ELF-1 (cell line): ENCODE measurements at regions not wholly inside any gene's neighbourhood (a gene's known extent, or its start where the extent isn't known, plus 50 kb on each side); places are given as distances from the start of the nearest gene placed in this dataset.

Experiments used
- DNase-seq: peaks from one replicate; pipeline ENCODE4 v3.0.0-alpha.2; 2016; ENCODE audit warnings: low read depth, low spot score

- DNase-seq, result no peak
Measured at GRCh38 chr13:108435393-108436149, 166.1 kb downstream of the TNFSF13B start.

- no peak for DNase-seq
Measured at GRCh38 chr13:108437496-108437895, 168.0 kb downstream of the TNFSF13B start.

DNA sequence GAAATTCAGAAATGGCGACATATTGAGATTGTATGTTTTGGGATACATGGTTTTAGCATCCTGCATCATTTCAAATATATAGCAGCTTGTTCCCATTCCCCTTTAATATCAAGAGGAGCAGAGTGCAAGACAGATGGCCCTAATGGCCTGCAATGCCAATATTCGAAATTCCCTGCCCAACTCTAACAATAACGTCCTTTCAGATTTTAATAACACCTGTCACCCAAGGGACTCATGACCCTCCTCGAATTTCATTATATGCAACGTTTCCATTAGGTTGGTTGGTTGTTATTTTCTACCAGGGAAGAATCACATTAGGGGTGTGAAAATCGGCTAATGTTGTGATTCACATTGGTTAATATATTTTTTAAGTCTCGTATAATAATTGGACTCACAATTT, 170.0 kb downstream of the TNFSF13B start:
- DNase-seq, result no peak

DNA sequence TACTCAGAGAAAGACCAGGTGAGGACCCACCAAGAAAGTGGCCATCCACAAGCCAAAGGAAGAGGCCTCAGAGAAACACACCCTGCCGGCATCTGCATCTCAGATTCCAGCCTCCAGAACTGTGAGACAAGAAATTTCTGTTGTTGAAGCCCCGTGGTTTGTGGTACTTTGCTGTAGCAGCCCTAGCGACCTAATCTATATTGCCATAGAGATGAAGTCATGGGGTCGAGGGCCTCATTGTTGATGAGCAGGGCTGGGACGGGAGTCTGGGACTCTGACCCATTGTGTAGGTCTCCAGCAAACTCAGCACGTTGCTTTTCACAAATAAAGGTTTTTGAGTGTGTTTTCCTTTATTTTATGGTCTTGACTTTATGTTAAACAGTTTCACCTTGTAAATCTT, 174.9 kb downstream of the TNFSF13B start:
- no peak for DNase-seq

DNA sequence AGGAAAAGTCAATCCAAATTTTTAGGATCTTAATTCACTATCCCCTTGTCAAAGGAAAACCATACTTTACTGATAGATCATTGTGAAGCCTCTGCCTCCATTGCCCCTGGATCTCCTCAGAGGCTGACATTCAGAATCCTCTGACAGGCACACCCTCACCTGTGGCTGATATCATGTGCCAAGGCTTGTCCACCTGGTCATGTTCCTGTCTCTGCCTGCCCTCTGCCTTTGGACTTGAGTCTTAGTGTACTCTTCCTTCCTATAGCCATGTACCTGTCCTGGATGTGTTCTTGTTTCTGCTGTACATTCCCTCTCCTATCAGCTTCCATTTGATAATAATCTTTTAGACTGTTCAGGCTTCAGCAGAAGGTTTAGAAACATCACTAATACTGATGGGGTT, 179.4 kb downstream of the TNFSF13B start:
- no peak for DNase-seq

- no peak for DNase-seq
Measured at GRCh38 chr13:108451121-108451520, 178.3 kb upstream of the MYO16 start.

GRCh38 chr13:108455320-108455719, 174.1 kb upstream of the MYO16 start:
- no peak for DNase-seq

DNA sequence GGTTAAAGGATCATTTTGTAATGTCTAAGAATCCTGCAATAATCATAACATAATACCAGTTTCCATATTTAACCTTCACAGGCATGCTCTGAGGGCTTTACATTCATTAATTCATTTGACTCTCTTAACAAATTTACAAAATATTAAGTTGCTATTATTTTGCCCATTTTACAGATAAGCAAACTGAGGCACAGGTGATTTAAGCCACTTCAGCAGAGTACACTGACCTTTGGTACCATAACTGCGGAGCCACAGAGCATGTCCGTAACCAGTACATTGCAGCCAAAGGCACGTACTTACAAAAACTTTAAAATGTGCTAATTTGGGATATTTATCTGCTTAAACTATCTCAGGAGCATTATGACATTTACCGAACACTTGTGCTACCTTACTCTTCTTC, 169.4 kb upstream of the MYO16 start:
- no peak for DNase-seq

GRCh38 chr13:108460746-108461145, 168.7 kb upstream of the MYO16 start:
- no peak for DNase-seq

DNA sequence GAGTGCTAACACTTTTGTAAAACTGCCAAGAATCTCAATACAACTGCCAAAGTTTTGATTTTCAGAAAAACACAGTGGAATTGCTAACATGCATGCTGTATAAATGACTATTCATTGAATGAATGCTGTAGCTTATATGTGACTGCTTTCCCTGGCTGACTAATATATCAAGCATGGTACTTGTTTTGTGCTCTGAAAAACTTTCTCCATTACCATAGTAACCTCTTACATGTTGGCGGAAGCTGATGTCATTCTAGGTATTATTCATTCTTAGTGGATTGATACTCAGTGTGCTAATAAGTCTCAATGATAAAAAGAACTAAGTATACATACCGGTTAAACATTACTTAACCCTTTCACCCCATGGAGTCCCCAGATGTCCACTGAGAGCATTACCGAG, 166.1 kb upstream of the MYO16 start:
- DNase-seq, result no peak

DNA sequence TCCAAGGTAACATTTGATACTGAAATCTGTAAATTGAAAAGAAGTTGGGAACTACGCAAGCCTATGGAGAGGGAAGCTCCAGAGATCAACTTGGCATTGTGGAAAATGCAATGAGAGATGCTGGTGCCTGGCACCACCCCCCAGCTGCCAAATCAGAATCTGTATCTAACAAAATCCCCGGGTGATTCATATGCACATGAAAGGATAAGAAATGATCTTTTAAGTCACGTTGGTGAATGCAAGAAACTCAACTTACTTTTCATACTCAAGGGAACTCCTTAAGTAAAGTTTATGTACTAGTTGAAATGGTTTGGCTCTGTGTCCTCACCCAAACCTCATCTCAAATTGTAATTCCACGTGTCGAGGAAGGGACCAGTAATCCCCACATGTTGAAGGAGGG, 158.5 kb upstream of the MYO16 start:
- DNase-seq, result no peak

- no peak for DNase-seq
Measured at GRCh38 chr13:108475181-108475580, 154.2 kb upstream of the MYO16 start.

DNA sequence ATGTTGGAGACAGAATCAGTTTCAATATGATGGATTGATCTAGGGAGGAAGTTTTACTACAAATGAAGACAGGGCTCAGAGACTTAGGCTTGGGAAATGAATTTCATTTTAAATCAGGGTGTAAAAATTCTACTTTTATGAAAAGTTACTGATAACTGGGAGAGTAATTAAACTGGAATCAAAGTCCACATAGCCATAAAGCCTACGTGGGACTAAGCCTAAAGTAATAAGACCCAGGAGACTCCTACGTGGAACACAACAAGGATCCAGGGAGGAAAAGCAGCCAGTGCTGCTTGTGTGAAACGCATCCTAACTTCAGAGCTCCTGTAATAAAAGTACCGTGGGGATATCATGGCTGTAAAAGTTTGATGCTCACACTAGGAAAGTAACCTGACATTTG, 152.0 kb upstream of the MYO16 start:
- no peak for DNase-seq

- no peak for DNase-seq
Measured at GRCh38 chr13:108478179-108478578, 151.2 kb upstream of the MYO16 start.

DNA sequence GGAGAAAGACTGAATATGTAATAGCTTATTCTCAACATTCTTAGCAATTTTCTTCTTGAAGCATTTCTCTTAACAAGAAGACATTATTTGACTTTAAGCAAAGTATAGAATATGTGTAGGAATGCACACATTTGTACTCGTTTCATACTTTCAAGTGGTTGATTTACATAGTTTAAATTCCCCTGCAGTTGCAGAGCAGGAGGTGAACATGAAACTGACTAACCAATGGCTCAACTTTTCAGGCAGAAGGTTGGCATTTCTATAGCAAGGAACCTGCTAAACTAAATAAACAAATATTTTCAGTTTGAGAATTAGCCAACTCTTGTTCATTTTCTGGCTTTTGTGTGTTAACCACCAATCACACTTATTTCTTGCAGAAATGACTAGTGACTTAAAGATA, 145.4 kb upstream of the MYO16 start:
- no peak for DNase-seq

DNA sequence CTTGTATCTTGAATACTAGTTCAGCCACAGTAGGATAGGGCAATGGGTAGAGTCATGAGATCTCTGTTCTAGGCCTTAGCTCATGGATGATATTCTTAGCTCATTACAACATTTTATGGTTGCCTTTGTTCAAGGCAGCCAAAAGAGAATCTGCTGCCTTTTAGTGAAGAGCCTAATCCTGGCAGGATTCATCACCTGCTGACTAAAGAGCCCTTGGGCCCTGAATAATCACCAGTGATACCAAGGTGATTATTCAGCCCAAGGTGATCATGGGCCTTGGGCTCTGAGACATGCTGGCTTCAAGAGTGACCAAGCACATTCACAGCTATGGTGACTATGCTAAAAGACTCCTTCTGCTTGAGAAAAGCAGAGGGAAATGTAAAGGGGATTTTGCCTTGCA, 143.3 kb upstream of the MYO16 start:
- no peak for DNase-seq

GRCh38 chr13:108494991-108495645, 134.3 kb upstream of the MYO16 start:
- peak; percentile 13 for DNase-seq

- DNase-seq, result peak; percentile 16
Measured at GRCh38 chr13:108495646-108496361, 133.6 kb upstream of the MYO16 start.

DNA sequence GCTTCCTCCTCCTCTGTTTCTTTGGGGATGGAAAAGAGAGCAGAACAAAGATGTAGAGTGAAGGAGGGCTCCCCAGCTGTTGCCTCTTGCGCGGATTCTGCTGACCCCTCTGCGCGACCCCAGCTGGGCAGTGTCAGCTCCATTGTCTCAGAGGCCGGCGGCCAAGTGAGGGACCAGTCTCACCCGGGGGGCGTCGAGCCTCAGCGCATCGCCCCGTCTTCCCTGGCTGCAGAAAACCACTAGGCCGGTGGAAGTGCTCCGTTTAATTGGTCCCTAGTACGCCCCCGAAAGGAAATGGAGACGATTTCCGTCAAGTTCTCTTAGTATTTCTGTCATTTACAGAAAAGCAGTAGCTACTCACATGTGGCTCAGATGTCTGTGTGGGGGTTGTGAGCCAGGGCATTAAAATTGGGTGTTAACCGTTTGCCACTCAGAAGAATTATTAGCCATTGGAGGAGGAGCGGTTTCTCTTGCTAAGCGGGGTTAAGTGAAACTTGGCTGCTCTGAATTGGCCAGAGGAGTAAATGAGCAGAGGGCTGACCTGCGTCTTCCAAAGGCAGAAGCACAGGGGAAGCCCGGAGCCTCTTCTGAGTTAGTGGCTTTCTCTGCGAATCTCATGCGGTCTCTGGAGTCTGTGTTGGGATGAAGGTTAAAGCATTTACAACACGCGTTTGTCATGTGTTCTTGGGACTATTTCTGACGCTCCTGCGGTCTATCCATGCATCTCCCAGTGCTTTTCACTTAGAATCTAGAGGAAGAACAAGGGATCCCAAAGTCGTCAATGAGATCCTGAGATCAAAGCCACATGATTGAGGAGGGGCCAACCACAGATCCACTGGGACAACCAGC, 132.8 kb upstream of the MYO16 start:
- peak; percentile 15 for DNase-seq

GRCh38 chr13:108500711-108501110, 128.7 kb upstream of the MYO16 start:
- DNase-seq, result no peak

DNA sequence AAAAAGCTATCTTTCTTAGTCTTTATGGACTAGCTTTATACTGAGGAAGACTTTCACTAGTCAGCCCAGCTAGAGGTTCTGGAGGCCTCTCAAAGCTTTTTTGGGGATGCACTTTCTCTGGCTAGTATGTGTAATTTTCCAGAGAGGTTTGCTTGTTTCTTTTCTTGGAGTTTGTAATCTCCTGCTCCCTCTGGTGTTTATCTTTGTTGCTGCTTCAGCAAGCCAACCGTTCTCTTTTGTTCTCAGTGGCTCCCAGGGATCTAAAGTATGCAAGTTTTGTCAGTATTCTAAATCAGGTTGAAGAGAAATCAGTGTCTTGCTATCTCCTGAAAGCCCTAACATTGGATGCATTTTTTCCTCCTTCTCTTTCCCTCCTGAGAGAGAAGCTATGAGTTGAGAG, 121.1 kb upstream of the MYO16 start:
- peak; percentile 51 for DNase-seq

DNA sequence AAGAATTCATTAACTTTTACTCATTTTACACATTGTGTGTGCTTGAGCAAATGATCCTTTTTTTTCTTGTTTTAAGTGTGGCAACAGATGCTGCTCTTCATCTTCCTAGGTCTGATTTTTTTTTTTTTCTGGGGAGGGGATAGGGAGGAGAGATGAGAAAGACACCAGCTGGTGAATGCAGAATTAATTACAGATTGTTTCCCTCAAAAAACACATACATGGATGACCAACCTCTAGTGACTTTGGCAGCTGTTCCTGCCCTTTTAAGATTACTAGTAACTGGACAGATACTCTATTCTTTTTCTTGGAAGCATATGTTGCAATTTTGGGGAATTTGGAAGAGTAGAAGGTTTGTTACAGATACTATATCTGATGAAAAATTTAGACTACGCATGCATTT, 103.6 kb upstream of the MYO16 start:
- no peak for DNase-seq
